ENCODE measurements at regions not wholly inside any gene's neighbourhood (a gene's known extent, or its start where the extent isn't known, plus 50 kb on each side); places are given as distances from the start of the nearest gene placed in this dataset.

- no peak for DNase-seq (ENCODE audit: low spot score)
Observed at GRCh38 chr2:62302631-62303435, 106.9 kb downstream of the B3GNT2 start.

DNA sequence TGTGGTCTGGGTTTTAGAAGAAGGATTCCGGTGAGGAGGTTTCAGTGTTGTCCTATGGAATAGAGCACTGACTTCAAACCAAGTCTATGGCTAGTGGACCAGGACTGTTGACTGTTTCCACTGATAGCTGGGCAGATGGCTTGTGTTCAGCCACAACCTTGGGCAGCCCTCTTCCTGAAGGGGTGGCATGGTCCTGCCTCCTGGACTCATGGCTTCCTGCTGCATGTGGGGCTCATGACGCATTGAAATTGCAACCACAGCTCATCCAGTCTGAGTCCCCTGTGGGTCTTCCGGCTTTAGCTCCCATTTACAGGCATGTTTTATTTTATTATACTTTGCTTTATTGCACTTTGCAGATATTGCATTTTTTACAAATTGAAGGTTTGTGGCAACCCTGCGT, 105.0 kb downstream of the B3GNT2 start:
- DNase-seq (ENCODE audit: low spot score), result no peak

- no peak for DNase-seq (ENCODE audit: low spot score)
Observed at GRCh38 chr2:62297624-62298010, 101.7 kb downstream of the B3GNT2 start.

GRCh38 chr2:62296832-62297623, 101.1 kb downstream of the B3GNT2 start:
- DNase-seq (ENCODE audit: low spot score), result no peak

DNA sequence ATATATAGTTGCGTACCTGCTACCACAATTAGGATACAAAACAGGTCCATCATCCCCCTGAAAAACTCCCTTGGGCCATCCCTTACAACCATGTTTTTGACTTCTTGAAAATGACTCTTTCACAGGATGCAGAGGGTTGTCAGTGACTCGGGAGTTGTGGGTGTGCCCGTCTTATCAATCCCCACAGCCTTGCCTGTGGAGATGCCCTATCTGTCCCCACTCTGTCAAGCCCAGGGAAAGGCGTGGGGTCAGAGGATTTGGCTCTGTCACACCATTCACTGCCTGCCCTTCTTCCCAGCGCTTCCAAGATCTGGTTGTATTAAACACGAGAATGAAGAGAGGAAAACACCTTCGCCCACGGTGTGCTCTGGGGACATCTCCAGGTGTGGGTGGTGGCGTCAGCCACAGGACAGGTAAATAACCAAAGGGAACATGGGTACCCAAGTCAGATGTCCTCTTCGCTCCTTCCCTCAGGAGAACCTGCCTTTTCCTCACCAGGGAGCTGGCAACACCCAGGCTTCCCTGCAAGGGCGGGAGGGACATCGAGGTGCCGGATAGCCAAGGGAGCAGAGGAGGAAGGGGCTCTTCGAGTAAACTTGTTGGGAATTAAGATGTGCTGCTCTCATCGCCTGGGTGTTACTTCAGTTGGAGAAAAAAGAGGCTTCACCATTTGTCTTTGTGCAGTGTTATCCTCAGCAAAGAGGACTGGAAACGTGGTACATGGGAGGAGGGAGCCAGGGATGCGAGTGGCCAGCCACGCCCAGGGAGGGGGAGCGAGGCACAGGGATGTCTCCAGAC, 100.3 kb downstream of the B3GNT2 start:
- DNase-seq (ENCODE audit: low spot score), result no peak

GRCh38 chr2:62293490-62294271, 97.8 kb downstream of the B3GNT2 start:
- peak; percentile 87 for DNase-seq (ENCODE audit: low spot score)

GRCh38 chr2:62293151-62293489, 97.2 kb downstream of the B3GNT2 start:
- DNase-seq (ENCODE audit: low spot score), result no peak

GRCh38 chr2:62292190-62292589, 96.3 kb downstream of the B3GNT2 start:
- no peak for DNase-seq (ENCODE audit: low spot score)

- no peak for DNase-seq (ENCODE audit: low spot score)
Observed at GRCh38 chr2:62291517-62292137, 95.7 kb downstream of the B3GNT2 start.

- no peak for DNase-seq (ENCODE audit: low spot score)
Observed at GRCh38 chr2:62291052-62291451, 95.1 kb downstream of the B3GNT2 start.

DNA sequence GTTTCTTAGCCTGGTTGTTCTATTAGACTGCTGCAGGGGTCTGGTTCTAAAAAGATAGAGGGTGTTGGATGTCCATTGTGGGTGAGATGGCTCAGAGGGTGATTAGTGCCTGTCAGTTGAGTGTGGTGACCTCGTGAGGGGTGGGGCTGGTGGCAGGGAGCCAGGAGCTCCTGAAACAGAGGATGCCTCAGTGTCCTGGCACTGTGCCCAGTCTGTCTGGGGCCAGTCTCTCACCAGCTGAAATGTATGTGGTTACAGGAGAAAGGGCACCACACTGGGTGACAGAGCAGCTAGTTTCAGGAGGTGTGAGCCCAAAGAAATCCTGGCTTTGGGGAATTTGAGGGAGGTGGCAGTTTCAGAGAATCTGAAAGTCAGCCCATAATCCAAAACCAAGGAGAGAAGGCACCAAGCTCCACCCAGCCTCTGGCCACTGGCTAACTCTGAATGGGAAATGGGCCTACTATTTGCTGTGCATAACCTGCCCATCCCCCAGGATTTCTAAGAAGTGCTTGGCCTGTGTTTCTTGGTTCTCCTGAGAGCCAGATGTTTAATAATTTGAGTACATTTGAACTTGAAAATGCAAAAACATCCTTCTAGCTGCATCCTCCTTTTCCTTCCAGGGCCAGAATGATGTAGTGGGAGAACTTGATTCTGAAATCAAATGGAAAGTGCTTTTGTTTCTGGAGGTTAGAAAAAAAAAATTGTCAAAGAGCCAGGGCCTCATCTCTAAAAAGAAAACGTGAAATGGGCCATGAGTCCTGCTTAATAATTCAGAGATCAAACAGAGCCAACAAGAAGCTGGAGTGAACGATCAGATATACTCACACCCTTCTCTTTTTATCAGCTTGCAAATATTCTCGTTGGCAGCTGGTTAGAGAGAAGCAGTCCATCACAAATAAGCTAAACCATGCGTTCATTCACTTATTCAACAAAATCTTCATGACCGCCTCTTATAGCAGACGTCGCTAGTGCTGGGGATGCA, 92.3 kb downstream of the B3GNT2 start:
- no peak for DNase-seq (ENCODE audit: low spot score)

DNA sequence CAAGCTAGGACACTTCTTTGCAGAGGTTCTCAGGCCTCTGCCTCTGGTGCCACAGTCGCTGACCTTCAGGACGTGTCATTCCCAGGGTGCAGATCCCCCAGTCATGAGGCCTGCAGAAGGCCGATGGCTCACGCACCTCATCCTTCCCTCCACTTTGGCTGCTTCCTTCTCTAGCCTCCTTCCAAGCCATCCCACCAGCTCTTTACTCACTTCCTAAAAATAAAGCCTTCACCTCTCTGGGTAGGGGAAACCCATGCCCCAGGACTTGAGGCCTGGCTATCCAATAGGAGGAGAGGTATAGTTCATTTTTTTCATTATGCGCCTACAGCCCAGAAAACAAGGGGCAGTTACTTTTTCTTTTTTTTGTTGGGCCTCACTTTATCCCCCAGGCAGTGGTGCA, 91.4 kb downstream of the B3GNT2 start:
- DNase-seq (ENCODE audit: low spot score), result no peak

- no peak for DNase-seq (ENCODE audit: low spot score)
Observed at GRCh38 chr2:62286089-62286785, 90.3 kb downstream of the B3GNT2 start.

DNA sequence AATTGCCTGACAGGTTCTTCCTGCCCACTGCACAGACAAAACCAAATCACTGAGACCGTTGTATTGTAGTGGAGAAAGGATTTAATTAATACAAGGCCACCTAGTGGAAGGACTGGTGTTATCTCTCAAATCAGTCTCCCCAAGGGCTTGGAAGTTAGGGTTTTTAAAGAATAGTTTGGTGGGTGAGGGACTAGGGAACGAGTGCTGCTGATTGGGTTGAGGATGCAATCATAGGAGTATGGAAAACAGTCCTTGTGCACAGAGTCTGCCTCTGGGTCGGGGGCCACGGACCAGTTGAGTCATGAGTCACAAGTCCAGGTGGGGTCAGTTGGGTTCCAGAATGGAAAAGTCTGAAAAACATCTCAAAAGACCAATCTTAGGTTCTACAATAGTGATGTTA, 89.1 kb downstream of the B3GNT2 start:
- DNase-seq (ENCODE audit: low spot score), result no peak

DNA sequence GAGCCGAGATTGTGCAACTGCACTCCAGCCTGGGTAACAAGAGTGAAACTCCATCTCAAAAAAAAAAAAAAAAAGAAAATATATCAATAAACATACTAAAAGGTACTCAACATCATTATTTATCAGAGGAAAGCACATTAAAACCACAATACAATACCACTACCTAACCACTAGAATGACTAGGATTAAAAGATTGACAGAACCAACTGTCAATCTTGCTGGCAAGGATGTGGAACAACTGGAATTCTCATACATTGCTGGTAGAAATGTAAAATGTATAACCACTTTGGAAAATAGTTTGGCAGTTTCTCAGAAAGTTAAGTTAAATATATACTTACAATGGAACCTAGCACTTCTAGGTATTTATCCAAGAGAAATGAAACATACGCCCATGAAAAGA, 88.6 kb downstream of the B3GNT2 start:
- no peak for DNase-seq (ENCODE audit: low spot score)

- no peak for DNase-seq (ENCODE audit: low spot score)
Observed at GRCh38 chr2:62283147-62283546, 87.2 kb downstream of the B3GNT2 start.

GRCh38 chr2:62281663-62282062, 85.7 kb downstream of the B3GNT2 start:
- DNase-seq (ENCODE audit: low spot score), result no peak

- no peak for DNase-seq (ENCODE audit: low spot score)
Observed at GRCh38 chr2:62277688-62278087, 81.8 kb downstream of the B3GNT2 start.
